Loucy (cell line): ENCODE measurements at regions not wholly inside any gene's neighbourhood (a gene's known extent, or its start where the extent isn't known, plus 50 kb on each side); places are given as distances from the start of the nearest gene placed in this dataset.

Experiments
- EZH2phosphoT487 ChIP-seq: fragments of 200-600 bp; IDR thresholded peaks from 2 replicates; pipeline ENCODE4 v1.6.1; 2018; ENCODE audit warnings: antibody characterized with exemption, mild to moderate bottlenecking, moderate library complexity, borderline replicate concordance
- TF ChIP-seq, protein P1 (sequence below): fragments of 200-600 bp; sonication (generic); conservative IDR thresholded peaks from 2 replicates; pipeline ENCODE4 v1.5.1; 2014; ENCODE audit warnings: mild to moderate bottlenecking, antibody characterized with exemption, low read length

DNA sequence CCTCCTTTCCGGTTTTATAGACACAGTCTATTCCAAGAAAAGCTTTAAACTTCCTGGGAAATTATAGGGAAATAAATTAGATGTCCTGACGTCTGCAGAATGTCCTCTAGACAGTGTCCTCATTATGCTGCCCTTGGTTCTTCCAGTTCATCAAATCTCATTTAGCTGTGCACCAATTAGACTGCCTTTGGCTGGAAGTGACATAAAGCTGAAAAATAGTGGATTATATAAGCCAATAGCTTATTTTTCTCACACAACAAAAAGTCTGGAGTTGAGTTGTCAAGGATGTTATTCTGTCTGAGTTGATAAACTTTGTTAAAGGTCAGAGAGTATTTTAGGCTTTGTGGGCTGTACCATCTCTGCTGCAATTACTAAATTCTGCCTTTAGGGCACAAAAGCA is 314.8 kb upstream of the TMTC4 start:
- TF ChIP-seq, protein P1, sequence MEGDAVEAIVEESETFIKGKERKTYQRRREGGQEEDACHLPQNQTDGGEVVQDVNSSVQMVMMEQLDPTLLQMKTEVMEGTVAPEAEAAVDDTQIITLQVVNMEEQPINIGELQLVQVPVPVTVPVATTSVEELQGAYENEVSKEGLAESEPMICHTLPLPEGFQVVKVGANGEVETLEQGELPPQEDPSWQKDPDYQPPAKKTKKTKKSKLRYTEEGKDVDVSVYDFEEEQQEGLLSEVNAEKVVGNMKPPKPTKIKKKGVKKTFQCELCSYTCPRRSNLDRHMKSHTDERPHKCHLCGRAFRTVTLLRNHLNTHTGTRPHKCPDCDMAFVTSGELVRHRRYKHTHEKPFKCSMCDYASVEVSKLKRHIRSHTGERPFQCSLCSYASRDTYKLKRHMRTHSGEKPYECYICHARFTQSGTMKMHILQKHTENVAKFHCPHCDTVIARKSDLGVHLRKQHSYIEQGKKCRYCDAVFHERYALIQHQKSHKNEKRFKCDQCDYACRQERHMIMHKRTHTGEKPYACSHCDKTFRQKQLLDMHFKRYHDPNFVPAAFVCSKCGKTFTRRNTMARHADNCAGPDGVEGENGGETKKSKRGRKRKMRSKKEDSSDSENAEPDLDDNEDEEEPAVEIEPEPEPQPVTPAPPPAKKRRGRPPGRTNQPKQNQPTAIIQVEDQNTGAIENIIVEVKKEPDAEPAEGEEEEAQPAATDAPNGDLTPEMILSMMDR: no peak
- TF ChIP-seq EZH2phosphoT487: no peak
